22Rv1 (cell line): ENCODE measurements at regions not wholly inside any gene's neighbourhood (a gene's known extent, or its start where the extent isn't known, plus 50 kb on each side); places are given as distances from the start of the nearest gene placed in this dataset.
"Not testable (repeated sequence)": the region's sequence is repeated elsewhere in the genome, so short reads cannot be mapped to it uniquely, and the experiment has no call there.

Experiments
- CTCF ChIP-seq: fragments of 450-650 bp; IDR thresholded peaks from 2 replicates; pipeline ENCODE4 v1.5.1; 2017; ENCODE audit warnings: mild to moderate bottlenecking
- ZFX ChIP-seq: fragments of 450-650 bp; IDR thresholded peaks from 2 replicates; pipeline ENCODE4 v1.6.1; 2017; ENCODE audit warnings: antibody characterized with exemption, borderline replicate concordance

DNA sequence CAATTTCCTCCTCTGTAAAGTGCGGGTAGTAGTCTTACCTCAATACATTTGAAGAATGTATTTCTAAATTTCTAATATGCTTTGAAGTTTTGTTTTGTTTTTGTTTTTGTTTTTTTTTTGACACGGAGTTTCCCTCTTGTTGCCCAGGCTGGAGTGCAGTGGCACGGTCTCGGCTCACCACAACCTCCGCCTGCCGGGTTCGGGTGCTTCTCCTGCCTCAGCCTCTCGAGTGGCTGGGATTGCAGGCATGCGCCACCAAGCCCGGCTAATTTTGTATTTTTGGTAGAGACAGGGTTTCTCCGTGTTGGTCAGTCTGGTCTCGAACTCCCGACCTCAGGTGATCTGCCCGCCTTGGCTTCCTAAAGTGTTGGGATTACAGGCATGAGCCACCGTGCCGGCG is 261.8 kb downstream of the RNF144A start:
- not testable (repeated sequence) for TF ChIP-seq CTCF, ZFX
